ENCODE measurements at regions not wholly inside any gene's neighbourhood (a gene's known extent, or its start where the extent isn't known, plus 50 kb on each side); places are given as distances from the start of the nearest gene placed in this dataset.

- DNase-seq (ENCODE audit: low read depth): no peak
- no peak for TF ChIP-seq CTCF (IDR thresholded peaks at IDR 0.05; ENCODE audit: insufficient read depth, low read length)
- no peak overlapping the region for H3K4me3 ChIP-seq (ENCODE audit: low read depth, low read length)
Measured at GRCh38 chr5:87074934-87075541, 192.6 kb upstream of the RASA1 start.

DNA sequence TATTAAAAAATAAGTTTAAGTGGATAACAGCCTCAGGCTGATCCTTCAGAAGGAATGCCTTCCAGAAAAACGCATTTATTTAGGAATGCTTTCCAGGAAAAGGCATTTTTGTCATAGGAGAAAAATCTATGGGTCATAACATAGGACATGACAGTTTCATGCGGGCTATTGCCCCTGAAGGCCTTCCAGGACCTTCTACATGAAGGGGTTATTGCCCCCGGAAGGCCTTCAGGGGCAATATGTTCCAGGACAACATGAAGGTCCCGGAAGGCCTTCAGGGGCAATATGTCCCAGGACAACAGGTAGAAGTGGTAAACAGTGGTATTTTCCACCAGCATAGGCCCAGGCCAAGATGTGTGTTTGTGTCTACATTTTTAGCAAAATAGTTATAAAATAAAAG, 191.3 kb upstream of the RASA1 start:
- DNase-seq (ENCODE audit: low read depth): no peak
- no peak overlapping the region for H3K4me3 ChIP-seq (ENCODE audit: low read depth, low read length)
- no peak for TF ChIP-seq CTCF (IDR thresholded peaks at IDR 0.05; ENCODE audit: insufficient read depth, low read length)

DNA sequence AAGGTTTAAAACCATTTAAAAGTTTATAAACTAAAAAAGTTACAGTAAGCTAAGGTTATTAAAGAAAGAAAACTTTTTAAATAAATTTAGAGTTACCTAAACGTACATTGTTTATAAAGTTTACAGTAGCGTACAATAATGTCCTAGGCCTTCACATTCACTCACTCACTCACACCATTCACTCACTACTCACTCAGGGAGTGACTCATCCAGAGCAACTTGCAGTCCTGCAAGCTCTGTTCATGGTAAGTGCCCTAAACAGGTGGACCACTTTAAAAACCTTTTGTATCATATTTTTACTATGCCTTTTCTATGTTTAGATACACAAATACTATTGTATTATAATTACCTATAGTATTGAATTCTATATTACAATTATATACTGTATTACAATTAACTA, 190.8 kb upstream of the RASA1 start:
- DNase-seq (ENCODE audit: low read depth): no peak
- H3K4me3 ChIP-seq (ENCODE audit: low read depth, low read length): no peak overlapping the region
- no peak for TF ChIP-seq CTCF (IDR thresholded peaks at IDR 0.05; ENCODE audit: insufficient read depth, low read length)

GRCh38 chr5:87079219-87079618, 188.5 kb upstream of the RASA1 start:
- no peak for TF ChIP-seq CTCF (IDR thresholded peaks at IDR 0.05; ENCODE audit: insufficient read depth, low read length)
- H3K4me3 ChIP-seq (ENCODE audit: low read depth, low read length): no peak overlapping the region

GRCh38 chr5:87081016-87081415, 186.7 kb upstream of the RASA1 start:
- DNase-seq (ENCODE audit: low read depth): peak; percentile 5
- H3K4me3 ChIP-seq (ENCODE audit: low read depth, low read length): no peak overlapping the region
- TF ChIP-seq CTCF (IDR thresholded peaks at IDR 0.05; ENCODE audit: insufficient read depth, low read length): no peak

More at GRCh38 chr5:87079219-87079618, 188.5 kb upstream of the RASA1 start:
- no peak for DNase-seq (ENCODE audit: low read depth)

DNA sequence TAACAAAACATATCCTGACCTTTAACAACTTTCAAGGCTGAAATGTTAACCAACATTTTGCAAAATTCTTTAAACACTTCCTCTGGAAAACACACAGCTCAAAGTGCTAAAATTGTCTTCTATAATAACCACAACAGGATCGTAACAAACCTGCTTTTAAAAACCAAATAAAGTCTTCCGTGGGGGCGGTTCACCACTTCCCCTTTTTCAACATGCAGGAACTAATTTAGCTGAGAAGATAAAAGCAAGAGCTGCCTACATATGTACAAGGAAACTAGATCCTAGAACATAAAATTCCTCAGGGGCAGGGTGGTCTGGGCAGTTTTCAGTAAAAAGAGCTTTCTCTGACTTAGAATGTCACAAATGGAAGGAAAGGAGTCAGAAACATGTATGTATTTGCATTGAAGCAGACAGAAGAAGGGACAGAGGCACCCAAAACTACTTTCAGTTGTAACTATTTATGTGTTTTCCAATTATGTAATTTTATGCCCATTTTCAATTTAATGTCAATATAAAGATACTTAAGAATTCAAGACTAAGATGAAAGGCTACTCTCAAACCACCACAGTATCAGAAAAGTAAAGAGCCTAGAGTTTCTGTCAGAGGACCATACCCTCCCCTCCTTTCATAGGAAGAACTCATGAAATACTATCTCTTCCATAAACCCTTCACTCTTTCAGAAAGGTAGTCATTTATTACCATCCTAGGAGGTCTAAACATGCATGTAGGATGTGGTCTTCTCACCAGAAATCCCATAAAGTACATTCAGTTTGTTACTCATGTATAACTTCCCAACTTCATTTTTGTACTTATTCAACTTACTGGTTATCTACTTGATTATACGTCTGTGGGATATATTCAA, 185.9 kb upstream of the RASA1 start:
- no peak for DNase-seq (ENCODE audit: low read depth)
- H3K4me3 ChIP-seq (ENCODE audit: low read depth, low read length): no peak overlapping the region
- TF ChIP-seq CTCF (IDR thresholded peaks at IDR 0.05; ENCODE audit: insufficient read depth, low read length): no peak

Measured in fibroblast of the aortic adventitia (primary cell).